Psoas muscle (tissue), 7 donors: ENCODE measurements at regions not wholly inside any gene's neighbourhood (a gene's known extent, or its start where the extent isn't known, plus 50 kb on each side); places are given as distances from the start of the nearest gene placed in this dataset.
"Not testable (repeated sequence)": the region's sequence is repeated elsewhere in the genome, so short reads cannot be mapped to it uniquely, and the experiment has no call there.

ENCODE experiments used
- ATAC-seq, 4 donors: fragments of 200-7000 bp; cut with Tn5 transposase; one replicate each; pipeline ENCODE4 v1.9.1; 2020; ENCODE audit warnings: moderate library complexity in 3 of 4, mild to moderate bottlenecking in 2 of 4
- DNase-seq, 2 donors: peaks; one replicate each; pipeline ENCODE4 v3.0.0-alpha.2; 2020
- H3K27ac ChIP-seq: fragments of 200-600 bp; one replicate; pipeline ENCODE4 v1.8.0; 2022
- H3K27me3 ChIP-seq, 3 donors: fragments of 200-600 bp in 1 of 3; one replicate each; pipeline versions ENCODE4 v1.6.1 to v1.8.0; 2013 to 2022; ENCODE audit warnings: low read length in 2 of 3, mild to moderate bottlenecking in 2 of 3, moderate library complexity in 1 of 3; ENCODE audit not compliant: insufficient read depth in 3 of 3
- H3K36me3 ChIP-seq, 2 donors: fragments of 200-600 bp in 1 of 2; one replicate each; pipeline versions ENCODE4 v1.6.1 to v1.8.0; 2013 to 2022; ENCODE audit warnings: low read depth in 1 of 2, mild to moderate bottlenecking in 1 of 2, moderate library complexity in 1 of 2; ENCODE audit not compliant: insufficient read depth in 1 of 2
- H3K4me1 ChIP-seq: fragments of 200-600 bp; one replicate; pipeline ENCODE4 v1.8.0; 2022
- H3K4me3 ChIP-seq: fragments of 200-600 bp; one replicate; pipeline ENCODE4 v1.8.0; 2022; ENCODE audit warnings: mild to moderate bottlenecking
- H3K9me3 ChIP-seq: fragments of 200-600 bp; one replicate; pipeline ENCODE4 v1.8.0; 2022
- CTCF ChIP-seq: fragments of 200-600 bp; IDR thresholded peaks from one replicate; pipeline ENCODE4 v1.8.0; 2022; ENCODE audit warnings: antibody characterized with exemption
- WGBS, 3 donors: extraction: QIAGEN DNeasy Blood & Tissue Kit; methylation state at CpG; one replicate each; pipeline versions ENCODE4 v1.1.6 to v1.1.7; 2013; 5-methylcytosine and 5-hydroxymethylcytosine counted together
- intact Hi-C, 2 donors: fragments of 100-400 bp; cut with DNase I; formaldehyde crosslinking; loops; one replicate each; pipeline versions ENCODE4 v1.11.0 to v1.14.2; 2022
- donor health status: healthy with polysubstance abuse.
- donor health status: DM: no; HTN: no; CAD: no; lungs with moderate emphysema.
- donor health status: Bipolar disorder and iron deficiency.
- donor health status: healthy.
- donor health status: DM: yes; HTN: yes; CAD: no.
- donor health status: DM: no; HTN: no; CAD: no.
- donor health status: DM: yes; HTN: yes; CAD: no.

GRCh38 chr16:85203462-85203813 is 91.2 kb upstream of the CIBAR2 start:
- ATAC-seq = peak; percentile 19 to 53 (median 48)
- Histone ChIP-seq H3K4me3 (no peak overlapping the region), H3K4me1 (peaks cover 59% of the 10 kb centered on the region), H3K27me3 (no peaks in the 10 kb centered on the region), H3K36me3 (no peaks in the 10 kb centered on the region), H3K27ac (peak overlapping the region; percentile 74), H3K9me3 (no peaks in the 10 kb centered on the region)
- DNase-seq = no peak
- no peak for TF ChIP-seq CTCF
- intact Hi-C loops = no loop called here
- WGBS, 3 donors = 66 to 87% (median 74%) methylated on average over 5 of the region's 5 CpGs

- no peak overlapping the region for H3K4me3 ChIP-seq
- no peak for TF ChIP-seq CTCF
- H3K27ac ChIP-seq = no peak overlapping the region
- no peak for ATAC-seq
- no peaks in the 10 kb centered on the region for H3K27me3 ChIP-seq
- no peaks in the 10 kb centered on the region for H3K9me3 ChIP-seq
- intact Hi-C loops = no loop called here
- WGBS, 3 donors = 80 to 90% (median 84%) methylated on average over 7 of the region's 7 CpGs
- DNase-seq = no peak
- H3K4me1 ChIP-seq = peaks cover 58% of the 10 kb centered on the region
- no peaks in the 10 kb centered on the region for H3K36me3 ChIP-seq
Measured at GRCh38 chr16:85204242-85205010, 92.2 kb upstream of the CIBAR2 start.

- H3K36me3 ChIP-seq, DNase-seq, H3K4me3 ChIP-seq, H3K27me3 ChIP-seq, H3K9me3 ChIP-seq, intact Hi-C loops, H3K27ac ChIP-seq, ATAC-seq: not testable (repeated sequence)
- WGBS, 3 donors = 92 to 97% (median 94%) methylated on average over 6 of the region's 6 CpGs
- peaks cover 62% of the 10 kb centered on the region for H3K4me1 ChIP-seq
Measured at GRCh38 chr16:85205257-85205656, 93.0 kb upstream of the CIBAR2 start.

- no peak for DNase-seq
- no peak overlapping the region for H3K4me3 ChIP-seq
- no peak for TF ChIP-seq CTCF
- H3K27me3 ChIP-seq = no peaks in the 10 kb centered on the region
- intact Hi-C loops = no loop called here
- no peaks in the 10 kb centered on the region for H3K36me3 ChIP-seq
- H3K27ac ChIP-seq = no peak overlapping the region
- 33 to 45% (median 39%) methylated on average over 21 to 23 of the region's 23 CpGs for WGBS, 3 donors
- H3K4me1 ChIP-seq = peaks cover 69% of the 10 kb centered on the region
- H3K9me3 ChIP-seq = no peaks in the 10 kb centered on the region
- peak in 2 of 4 donors; percentile 17 to 29 for ATAC-seq
Measured at GRCh38 chr16:85205747-85206471, 93.6 kb upstream of the CIBAR2 start.

GRCh38 chr16:85206472-85207356 is 94.4 kb upstream of the CIBAR2 start:
- no peak for TF ChIP-seq CTCF
- H3K4me1 ChIP-seq = peaks cover 71% of the 10 kb centered on the region
- no peaks in the 10 kb centered on the region for H3K27me3 ChIP-seq
- H3K27ac ChIP-seq = no peak overlapping the region
- H3K36me3 ChIP-seq = no peaks in the 10 kb centered on the region
- ATAC-seq = no peak
- intact Hi-C loops = no loop called here
- peak; percentile 63 to 82 for DNase-seq
- 13 to 20% (median 15%) methylated on average over 23 to 31 of the region's 31 CpGs for WGBS, 3 donors
- H3K4me3 ChIP-seq = no peak overlapping the region
- no peaks in the 10 kb centered on the region for H3K9me3 ChIP-seq
